ENCODE measurements at regions not wholly inside any gene's neighbourhood (a gene's known extent, or its start where the extent isn't known, plus 50 kb on each side); places are given as distances from the start of the nearest gene placed in this dataset.
"Not testable (repeated sequence)": the region's sequence is repeated elsewhere in the genome, so short reads cannot be mapped to it uniquely, and the experiment has no call there.

DNA sequence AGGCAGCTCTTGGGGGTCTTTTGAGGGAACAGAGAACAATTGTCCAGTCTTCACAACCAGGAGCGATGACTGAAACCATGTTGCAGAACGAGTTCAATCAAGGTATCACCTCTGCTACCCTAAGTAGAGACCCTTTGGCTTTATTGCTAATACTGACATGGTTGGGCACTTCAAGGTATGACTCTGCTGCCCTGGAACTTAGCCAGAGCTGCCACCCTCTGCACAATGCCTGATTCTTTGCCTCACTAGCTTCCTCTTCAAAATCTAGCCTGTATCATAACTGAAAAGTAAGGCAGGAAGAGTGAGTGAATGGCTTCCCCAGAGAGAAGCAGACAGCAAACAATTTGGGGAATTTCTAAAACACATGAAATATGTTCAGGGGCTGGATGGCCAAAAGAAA, 592.7 kb upstream of the NRSN1 start:
- no peak for FAIRE-seq

DNA sequence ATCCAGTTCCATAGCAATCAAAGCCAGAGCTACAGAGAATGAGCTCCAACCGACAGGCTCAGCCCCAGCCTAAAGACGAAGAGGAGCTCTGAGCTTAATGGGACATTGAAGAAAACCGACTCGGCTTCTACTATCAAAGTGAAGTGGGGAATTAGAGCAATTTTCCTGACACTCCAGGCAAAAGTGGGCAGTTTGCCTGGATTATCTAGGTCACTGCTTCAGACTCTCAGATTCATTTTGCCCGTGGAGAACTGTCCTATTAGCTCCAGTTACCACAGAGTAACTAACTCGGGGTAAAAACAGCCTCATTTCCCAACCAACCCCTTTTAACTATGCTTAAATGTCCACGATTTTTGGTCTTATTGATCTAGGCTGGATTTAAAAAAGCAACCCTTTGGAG, 592.1 kb upstream of the NRSN1 start:
- FAIRE-seq = no peak

DNA sequence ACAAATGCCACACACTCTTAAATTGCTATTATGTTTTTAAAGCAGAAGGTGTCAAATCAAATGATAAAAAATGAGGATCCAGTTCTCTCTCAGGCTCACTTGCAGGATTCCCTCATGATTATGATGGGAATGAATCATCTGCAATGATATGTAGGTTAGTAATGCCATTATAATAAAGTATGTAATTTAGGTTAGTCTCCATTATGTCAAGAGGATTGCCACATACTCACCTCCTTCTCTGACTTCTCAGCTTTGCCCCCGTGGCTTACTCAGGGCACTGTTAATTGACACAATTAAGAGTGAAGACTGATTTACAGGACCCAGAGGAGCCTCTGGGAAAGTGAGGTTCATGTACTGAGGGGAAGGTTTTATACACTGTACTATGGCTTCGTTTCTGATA, 591.7 kb upstream of the NRSN1 start:
- no peak for FAIRE-seq

DNA sequence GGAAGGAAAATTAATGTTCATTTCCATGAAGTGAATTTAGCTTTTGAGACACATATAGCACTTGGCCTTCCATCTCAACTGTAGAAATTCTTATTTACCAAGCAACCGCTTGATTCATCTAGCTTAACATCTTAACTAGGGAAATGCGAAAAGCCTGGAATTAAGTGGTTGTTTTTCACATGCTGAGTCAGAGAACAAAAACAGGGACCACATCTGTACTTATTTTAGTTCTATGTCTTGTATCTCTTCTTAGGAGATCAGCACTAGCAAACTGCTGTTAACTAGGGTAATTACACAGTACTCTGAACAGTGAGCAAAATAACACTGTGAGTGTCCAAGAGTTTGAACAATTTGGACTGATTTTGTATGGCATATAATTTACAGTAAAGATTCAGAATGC, 590.9 kb upstream of the NRSN1 start:
- FAIRE-seq = no peak

DNA sequence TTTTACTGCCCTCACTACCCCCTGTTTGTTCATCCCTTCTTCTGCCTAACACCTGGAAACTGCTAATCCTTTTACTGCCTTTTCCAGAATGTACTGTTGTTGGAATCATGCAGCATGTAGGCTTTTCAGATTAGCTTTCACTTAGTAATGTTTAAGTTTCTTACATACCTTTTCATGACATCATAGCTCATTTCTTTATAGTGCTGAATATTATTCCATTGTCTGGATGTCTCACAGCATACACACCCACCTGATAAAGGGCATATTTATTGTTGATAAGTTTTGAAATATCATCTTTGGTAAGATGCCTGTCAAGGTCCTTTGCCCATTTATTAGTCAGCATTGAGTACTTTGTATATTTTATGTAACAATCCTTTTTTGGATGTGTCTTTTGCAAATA, 588.2 kb upstream of the NRSN1 start:
- FAIRE-seq = no peak

DNA sequence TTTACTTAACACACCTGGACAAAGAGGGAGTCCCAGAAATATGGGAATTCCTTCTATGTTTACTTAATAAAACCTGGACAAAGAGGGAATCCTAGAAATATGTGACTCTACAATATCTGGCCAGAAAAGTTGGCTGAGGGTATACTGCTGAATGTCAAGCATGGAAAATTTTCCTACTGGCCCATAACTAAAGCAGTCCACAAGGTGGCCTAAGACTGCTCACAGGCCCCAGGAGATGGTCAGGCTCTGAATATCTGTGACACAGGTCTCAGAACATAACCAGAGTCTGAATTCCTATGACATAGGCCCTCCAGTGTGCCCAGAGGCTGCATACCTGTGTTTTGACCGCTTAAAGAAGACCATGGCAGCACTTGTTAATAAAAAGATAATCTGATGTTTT, 578.2 kb upstream of the NRSN1 start:
- FAIRE-seq = no peak

DNA sequence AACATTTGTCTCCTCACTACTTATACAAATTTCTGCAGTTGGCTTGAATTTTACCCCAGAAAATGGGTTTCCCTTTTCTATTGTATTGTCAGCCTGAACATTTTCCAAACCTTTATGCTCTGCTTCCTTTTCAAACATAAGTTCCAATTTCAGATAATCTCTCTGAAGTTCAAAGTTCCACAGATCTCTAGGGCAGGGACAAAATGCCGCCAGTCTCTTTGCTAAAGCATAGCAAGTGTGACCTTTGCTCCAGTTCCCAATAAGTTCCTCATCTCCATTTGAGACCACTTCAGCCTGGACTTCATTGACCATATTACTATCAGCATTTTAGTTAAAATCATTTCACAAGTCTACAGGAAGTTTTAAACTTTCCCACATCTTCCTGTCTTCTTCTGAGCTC, 571.1 kb upstream of the NRSN1 start:
- FAIRE-seq = not testable (repeated sequence)

DNA sequence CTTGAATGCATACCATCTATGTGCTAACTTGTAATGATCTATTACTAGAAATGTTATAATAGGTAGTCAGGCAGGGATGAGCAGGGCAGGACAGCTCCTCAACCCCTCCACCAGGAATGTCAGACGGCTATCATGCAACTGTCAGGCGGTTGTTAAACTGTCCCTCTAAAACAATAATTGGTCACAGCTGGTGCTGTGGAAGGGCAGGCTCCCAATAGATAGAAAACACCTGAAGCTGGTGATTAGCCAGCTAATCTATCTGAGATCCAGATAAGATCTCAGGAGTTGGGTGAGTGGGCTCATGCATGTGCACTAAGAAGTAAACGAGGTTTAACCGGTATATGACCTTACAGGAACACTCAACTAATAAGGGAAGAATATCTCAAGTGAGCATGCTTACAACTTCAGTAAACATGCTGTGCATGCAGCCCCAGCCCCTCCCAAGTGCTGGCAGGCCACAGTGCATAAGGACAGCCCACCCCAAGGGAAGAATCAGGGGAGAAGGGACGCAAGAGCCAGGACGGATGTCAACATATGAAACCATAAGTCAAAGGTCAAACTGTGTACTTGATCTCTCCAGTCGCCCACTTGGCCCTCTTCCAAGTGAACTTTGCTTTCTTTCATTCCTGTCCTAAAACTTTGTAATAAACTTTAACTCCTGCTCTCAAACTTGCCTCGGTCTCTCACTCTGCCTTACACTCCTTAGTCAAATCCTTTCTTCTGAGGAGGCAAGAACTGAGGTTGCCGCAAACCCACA, 566.2 kb upstream of the NRSN1 start:
- FAIRE-seq = no peak

DNA sequence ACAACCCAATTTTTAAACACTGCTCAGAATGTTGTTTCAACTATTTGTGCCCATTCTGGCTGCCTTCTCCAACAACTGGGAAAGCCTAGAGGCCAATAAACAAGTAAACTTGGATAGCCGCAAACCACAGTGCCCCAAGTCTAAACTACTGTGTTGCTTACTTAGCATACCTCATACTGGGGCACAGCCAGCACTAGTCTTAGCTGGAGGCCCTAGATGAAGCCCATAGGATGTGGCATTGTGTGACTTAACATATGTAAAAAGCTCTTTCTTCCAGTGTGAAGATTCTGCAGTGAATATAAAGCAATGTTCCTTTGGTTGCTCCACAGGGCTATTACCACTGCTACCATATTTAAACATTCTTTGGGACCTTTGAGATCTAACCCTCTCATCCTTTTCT, 564.3 kb upstream of the NRSN1 start:
- FAIRE-seq = no peak

DNA sequence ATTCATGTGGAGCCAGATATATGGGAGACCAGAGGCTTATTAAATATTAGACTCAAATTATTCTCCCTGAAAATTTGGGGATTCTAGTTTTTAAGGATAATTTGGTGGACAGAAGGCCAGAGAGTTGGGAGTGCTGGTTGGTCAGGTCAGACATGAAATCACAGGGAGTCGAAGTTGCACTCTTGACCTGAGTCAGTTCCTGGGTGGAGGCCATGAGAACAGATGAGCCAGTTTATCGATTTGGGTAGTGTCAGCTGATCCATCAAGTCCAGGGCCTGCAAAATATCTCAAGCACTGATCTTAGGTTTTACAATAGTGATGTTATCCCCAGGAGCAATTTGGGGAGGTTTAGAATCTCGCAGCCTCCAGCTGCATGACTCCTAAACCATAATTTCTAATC, 563.5 kb upstream of the NRSN1 start:
- FAIRE-seq = no peak

DNA sequence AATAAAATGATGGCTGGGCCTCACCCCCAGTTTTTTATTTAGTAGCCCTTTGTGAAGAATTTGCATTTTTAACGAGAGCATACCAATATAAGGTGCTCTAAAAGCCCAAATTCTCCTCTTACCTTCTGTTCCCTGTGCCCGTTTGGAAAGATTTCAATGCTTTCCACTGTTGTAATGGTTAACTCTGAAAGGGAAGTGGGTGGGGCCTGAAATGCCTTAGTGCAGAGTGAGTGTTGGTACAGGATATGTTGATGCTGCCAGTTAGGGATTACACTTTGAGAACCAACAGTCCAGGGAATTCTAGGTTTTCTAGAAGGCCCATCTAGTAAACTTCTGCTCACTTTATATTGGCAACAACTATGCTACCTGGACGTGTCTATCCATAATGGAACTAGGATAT, 562.7 kb upstream of the NRSN1 start:
- FAIRE-seq = no peak

DNA sequence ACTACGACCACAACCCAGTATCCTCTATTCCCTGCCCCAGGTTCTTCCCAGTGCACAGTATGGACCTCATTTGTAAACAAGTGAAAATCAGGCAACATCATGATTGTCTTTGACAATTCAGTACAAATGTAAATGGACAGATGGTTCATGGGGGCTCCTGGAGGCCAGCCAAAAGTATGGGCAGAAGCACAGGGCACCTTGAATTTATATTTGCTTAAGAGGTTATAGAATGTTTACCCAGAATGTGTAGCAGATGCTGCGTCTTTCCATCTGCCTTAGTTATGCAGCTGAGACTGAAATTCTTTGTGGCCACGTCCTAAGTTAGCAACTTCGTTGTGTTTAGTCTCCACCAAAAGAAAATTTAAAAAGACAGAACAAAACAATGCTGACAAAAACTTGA, 559.6 kb upstream of the NRSN1 start:
- FAIRE-seq = no peak

DNA sequence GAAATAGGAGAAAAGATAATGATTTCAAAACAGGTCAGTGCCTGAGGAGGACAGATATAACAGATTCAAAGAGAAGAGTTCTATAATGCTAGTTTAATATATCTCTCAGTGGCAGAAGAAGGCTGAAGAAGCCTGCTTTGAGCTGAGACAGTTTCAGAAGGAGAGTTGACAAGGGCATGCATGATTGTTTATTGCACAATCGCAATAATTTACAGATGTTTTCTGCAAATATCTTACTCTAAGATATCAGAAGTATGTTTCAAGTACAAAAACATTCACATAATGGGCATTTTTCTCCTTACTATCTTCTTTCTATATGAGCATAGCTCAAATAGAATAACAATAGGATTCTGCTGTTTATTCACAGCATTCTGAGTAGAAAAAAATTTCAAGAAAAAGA, 557.7 kb upstream of the NRSN1 start:
- no peak for FAIRE-seq

DNA sequence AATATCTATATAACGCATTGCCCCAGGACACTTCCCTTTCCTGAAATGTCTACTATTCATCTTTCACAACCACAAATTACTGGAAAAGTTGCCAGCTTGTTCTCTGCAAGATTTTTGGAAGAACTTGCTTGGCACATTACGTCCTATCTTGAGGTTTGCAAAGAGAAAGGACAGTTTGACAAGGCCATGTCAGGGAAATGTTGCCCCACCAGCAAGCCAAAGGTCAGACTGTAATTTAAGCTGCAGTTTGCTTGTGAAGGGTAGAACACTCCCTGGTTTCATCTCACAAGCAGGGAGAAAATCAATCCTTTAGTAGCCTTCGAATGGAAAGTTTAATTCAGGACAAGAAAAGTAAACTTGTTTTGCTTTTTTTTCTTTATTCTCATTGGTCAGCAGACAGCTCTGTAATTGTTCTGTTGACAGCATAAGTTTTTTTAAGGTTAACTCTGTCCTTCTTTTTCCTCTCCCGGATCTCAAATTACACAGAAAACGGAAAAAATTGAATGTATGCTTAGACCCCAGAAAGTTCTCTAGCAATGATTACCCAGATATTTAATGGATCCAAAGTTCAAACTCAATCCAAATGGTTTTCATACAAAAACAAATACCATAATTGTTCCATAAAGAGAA, 541.8 kb upstream of the NRSN1 start:
- FAIRE-seq = no peak

DNA sequence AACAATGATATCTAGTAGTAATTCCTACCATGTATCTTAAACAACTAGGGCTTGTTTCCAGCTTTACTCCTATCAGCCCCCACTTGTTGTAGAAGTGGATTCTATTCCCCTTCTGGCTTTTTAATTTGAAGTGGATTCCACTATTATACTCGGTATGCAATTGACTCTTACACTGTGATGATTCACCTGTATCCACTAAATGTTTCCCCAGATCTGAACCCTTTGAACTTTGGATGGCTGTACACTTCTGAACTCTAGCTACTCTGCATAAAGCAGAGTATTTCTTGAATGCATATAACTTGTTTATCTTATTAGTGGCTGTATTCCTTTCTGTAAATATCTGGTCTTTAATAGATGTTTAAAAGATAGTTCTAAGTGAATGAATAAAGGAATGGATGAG, 538.4 kb upstream of the NRSN1 start:
- FAIRE-seq = no peak

DNA sequence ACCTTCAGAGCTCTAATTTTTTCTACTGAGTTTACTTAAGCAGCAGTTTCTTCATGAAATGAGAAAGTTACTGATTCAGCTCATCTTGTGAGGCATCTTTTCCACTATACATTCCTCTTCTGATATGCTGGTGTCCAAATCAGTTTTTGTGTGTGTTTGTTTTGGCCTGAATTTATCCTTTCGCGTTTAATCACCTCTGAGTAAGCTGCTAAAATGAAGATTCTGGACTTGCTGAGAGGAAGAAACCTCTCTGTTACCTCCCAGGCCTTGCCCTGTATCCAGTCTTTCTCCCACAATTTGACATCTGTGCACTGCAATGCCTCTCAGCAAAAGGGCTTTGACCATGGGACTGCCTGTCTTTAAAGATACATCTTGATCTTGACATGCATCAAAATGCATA, 536.2 kb upstream of the NRSN1 start:
- no peak for FAIRE-seq

DNA sequence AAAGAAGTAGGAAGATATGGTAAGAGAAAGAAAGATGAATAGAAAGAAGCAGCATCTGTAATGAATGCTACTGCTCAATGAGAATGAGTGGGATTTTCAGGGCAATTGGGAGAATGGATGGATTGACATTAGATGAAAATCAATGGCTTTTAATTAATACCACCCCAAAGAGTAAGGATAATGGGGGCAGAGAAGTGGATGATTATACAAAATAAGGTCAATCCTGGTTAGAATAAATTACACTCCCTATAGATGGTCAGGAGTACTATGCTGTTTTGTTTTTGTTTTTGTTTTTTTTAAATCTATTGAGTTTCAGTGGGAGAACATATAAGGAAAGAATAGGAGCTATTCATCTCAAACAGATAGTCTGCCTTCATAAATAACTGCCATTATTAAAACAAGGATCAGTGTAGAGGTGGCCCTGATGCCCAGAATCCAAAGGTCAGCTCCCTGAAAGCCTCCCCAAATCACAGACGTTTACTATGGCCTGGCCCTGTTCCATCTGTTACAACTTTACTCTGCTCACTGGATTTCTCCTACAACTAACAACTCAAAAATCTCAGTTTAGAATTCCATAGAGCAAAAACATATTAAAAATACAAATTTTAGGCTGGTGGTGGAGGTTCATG, 535.4 kb upstream of the NRSN1 start:
- FAIRE-seq = no peak

DNA sequence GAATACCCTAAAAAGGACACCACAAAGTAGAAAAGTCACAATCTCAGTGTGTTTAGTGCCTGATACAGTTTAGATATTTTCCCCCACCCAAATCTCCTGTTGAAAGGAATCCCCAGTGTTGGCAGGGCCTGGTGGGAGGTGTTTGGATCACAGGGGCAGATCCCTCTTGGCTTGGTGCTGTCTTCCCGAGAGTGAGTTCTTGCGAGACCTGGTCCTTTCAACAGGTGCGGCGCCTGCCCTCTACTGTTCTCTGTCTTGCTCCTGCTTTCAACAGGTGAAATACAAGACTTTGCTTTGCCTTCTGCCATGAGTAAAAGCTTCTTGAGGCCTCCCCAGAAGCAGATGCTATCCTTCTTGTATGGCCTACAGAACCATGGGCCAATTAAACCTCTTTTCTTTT, 534.3 kb upstream of the NRSN1 start:
- FAIRE-seq = no peak

DNA sequence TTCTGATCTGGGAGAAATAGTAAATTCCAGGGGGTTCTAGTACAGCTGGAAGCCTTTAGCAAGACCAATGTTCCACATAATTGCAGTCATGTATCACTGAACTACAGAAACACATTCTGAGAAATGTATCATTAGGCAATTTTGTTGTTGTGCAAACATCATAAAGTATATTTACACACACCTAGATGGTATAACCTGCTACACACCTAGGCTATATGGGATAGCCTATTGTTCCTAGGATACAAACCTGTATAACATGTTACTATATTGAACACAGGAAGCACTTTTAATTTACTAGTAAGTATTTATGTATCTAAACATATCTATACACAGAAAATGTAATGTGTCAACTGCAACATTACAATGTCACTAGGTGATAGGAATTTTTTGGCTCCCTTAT, 525.9 kb upstream of the NRSN1 start:
- FAIRE-seq = no peak

DNA sequence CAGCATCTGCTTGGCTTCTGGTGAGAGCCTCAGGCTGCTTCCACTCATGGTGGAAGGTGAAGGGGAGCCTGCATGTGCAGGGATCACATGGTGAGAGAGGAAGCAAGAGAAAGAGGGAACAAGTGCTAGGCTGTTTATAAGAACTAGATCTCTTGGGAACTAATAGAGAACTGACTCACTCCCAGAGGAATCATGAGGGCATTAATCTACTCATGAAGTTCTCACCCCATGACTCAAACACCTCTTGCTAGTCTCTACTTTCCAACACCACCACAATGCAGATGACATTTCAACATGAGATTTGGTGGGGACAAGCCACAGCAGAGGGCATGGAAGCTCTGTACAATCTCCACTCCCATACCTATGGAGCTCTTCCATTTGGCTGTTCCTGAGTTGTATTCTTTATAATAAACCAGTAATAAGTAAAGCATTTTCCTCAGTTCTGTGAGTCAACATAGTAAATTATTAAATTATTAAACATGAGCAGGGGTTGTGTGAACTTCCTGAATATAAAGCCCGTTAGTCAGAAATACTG, 524.1 kb upstream of the NRSN1 start:
- no peak for FAIRE-seq

DNA sequence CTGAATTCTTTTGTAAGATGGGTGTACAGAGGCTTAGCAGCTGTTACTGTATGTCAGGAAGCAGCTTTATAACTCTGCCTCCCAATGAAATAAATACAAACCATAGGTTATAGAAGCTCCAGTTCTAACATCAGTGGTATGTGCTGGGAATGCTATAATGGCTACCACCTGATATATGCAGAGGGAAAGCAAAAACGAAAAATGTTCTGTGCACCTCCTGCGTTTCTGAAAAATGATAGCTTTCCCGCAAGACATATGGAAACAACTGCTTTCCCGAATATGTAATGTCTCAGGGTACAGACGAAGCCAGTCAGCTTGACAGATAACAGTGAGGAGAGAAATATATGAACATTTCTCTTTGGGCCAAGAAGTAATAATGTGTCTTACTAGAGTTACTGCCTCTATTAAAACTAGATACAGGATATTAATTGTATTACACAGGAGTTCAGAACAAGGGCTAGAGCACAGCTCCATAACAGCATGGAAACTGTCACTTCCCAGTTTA, 517.0 kb upstream of the NRSN1 start:
- FAIRE-seq = no peak

DNA sequence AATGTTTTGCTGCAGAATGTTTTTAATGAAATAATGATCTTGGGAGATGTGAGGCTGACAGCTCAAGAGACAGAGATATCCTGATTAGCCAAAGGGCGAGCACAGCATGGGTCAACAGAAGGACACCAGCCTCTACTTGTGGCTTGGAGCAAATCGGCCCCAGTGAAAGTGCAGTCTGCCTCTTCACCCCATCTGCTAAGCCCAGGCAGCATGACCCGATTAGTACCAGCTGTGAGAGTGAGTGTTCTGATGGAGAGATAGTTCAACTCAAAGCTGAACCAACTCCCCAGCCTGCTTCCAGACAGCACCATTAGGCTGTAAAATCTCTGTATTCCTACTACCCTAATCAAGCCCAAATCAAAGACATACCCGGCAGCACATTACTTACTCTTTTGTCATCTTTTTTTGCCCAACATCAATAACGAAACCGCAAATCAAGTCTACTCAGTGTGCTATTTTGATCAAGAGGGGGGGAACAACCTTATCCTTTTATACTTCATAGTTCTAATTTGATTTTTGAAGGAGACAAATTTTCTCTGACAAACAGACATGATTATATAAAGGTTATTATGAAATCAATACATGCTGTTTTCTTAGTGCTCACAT, 514.1 kb upstream of the NRSN1 start:
- no peak for FAIRE-seq

DNA sequence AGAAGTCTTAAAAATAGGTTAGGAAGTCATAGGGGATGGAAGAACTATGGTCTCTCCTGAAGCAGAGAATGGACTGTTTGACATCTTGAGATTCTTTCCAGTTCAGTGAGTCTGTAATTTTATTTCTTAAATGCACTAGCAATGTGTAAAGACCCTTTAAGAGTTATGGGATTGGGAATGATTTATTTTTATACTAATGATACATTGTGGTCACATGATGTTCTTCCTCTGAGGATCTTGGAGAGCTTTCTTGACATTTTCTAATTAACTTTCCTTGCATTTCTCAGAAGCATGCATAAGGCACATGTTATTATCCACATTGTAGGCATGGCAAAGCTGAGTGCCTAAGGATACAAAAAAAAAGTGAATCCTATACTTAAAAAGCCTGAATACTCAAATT, 507.6 kb upstream of the NRSN1 start:
- no peak for FAIRE-seq

DNA sequence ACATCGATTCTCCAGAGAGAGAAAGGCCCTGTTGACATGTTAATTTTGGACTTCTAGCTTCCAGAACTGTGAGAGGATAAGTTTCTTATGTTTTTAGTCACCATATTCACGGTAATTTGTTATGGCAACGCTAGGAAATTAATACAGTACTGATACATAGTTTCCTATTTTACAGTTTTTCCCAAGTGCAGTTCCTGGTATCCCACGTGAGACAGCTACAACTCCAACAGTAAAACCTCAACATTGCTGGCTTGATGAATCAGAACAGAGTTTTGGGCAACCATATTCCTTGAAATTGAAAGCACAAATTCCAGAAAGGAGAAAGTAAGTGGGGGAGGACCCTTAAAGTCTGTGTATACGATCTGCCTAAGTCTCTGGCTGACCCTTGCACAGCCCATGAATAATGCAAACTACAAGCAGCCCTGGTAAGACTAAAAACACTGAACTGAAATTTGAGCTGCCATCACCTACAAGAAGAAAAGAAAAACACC, 505.1 kb upstream of the NRSN1 start:
- no peak for FAIRE-seq

Data from G401.6 (cell line).